Mammary epithelial cell (primary cell): ENCODE measurements at regions not wholly inside any gene's neighbourhood (a gene's known extent, or its start where the extent isn't known, plus 50 kb on each side); places are given as distances from the start of the nearest gene placed in this dataset.

Experiments used
- CTCF ChIP-seq, 2 donors: IDR thresholded peaks in 1 of 2; conservative IDR thresholded peaks in 1 of 2; 2 replicates each; pipeline ENCODE4 v1.5.1; 2011 to 2012; ENCODE audit warnings: inconsistent platforms in 2 of 2, low read length in 2 of 2, mild to moderate bottlenecking in 2 of 2, control low read depth in 1 of 2, low read depth in 1 of 2; ENCODE audit not compliant: insufficient read depth in 1 of 2; ENCODE audit errors: extremely low read depth in 1 of 2
- EZH2 ChIP-seq: IDR thresholded peaks from 2 replicates; pipeline ENCODE4 v1.6.1; 2012; ENCODE audit warnings: low read length, inconsistent platforms, borderline replicate concordance

- TF ChIP-seq EZH2 = no peak
- TF ChIP-seq CTCF (conservative IDR thresholded peaks at IDR 0.05 in 1 of 2, IDR thresholded peaks at IDR 0.05 in 1 of 2; ENCODE audit: extremely low read depth in 1 of 2, insufficient read depth in 1 of 2, low read depth in 1 of 2, low read length in 2 of 2) = no peak
Observed at GRCh38 chr4:123265443-123265842, 131.2 kb upstream of the SPRY1 start.
